ENCODE measurements at regions not wholly inside any gene's neighbourhood (a gene's known extent, or its start where the extent isn't known, plus 50 kb on each side); places are given as distances from the start of the nearest gene placed in this dataset.

DNA sequence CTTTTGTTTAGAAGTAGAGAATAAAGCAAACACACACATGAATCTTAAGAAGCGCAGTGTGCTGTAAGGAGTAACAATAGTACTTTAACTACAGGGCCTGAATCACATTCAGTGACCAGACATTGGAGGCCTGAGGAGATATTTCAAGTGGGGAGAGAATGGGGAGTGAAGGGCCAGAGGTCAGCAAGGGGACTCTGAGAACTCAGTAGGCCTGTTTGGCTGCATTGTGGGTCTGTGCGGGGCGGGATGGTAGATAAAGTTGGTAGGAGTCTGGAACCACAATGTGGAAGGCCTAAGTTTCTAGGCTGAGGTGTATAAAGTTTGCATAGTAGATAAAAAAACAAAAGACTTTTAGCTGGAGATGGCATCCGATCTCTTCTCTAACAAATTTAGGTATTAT lies 52.7 kb upstream of the WLS start:
- in situ Hi-C loops (cut with HindIII; ENCODE audit: extremely low pct_ligation_motif_present, low pct_unique_long_range_greater_than_20kb) = loop anchor here (10.0 kb wide), 1 partner anchor 60 kb away; no protein-coding TSS in a partner anchor
- ChIA-PET POLR2A (no interaction called here), CTCF (ENCODE audit: low intra/inter-chr PET ratio, low total read pairs) (no interaction called here)
- 31% methylated on average over 4 of the region's 4 CpGs for WGBS (ENCODE audit: low lambda C conversion rate)
- H3K4me2 ChIP-seq (ENCODE audit: low read depth, low read length) = no peak overlapping the region
- intact Hi-C loops (cut with micrococcal nuclease; ENCODE audit: unreplicated experiment) = no loop called here
- H4K20me1 ChIP-seq (ENCODE audit: insufficient read depth, low read length) = no peaks in the 10 kb centered on the region
- no peak overlapping the region for H3K9ac ChIP-seq (ENCODE audit: insufficient read depth, low read depth, low read length)
- H3K27ac ChIP-seq (ENCODE audit: extremely low read length, insufficient read depth, low read length) = no peak overlapping the region
- H3K9me3 ChIP-seq (ENCODE audit: low read length) = no peaks in the 10 kb centered on the region
- FAIRE-seq = no peak
- no peaks in the 10 kb centered on the region for H3K36me3 ChIP-seq (replicated peaks in 1 of 2; ENCODE audit: control insufficient read depth in 1 of 2, insufficient read depth in 2 of 2, low read length in 2 of 2)
- no peak overlapping the region for H3K4me3 ChIP-seq (replicated peaks in 1 of 3; ENCODE audit: insufficient read depth in 1 of 3, low read depth in 2 of 3, low read length in 3 of 3)
- no peak overlapping the region for H2AFZ ChIP-seq (ENCODE audit: low read length)
- no peaks in the 10 kb centered on the region for H3K79me2 ChIP-seq (ENCODE audit: insufficient read depth, low read length)
- ATAC-seq = no peak
- BruUV-seq (replicated peaks) = no TSS peak
- H3K27me3 ChIP-seq (ENCODE audit: control insufficient read depth in 1 of 2, insufficient read depth in 2 of 2, low read length in 2 of 2) = no peaks in the 10 kb centered on the region
- no peaks in the 10 kb centered on the region for H3K4me1 ChIP-seq (ENCODE audit: insufficient read depth, low read length)
- no peak for DNase-seq (ENCODE audit: low spot score)
- no peak for TF ChIP-seq MAFG (CRISPR knock-in tag; IDR thresholded peaks at IDR 0.05)
- no peak for TF ChIP-seq ZNF543 (CRISPR knock-in tag; IDR thresholded peaks at IDR 0.05)
- TF ChIP-seq MIER3 (CRISPR knock-in tag; IDR thresholded peaks at IDR 0.05; ENCODE audit: borderline replicate concordance) = no peak
- no peak for TF ChIP-seq DMAP1 (CRISPR knock-in tag; IDR thresholded peaks at IDR 0.05)
- TF ChIP-seq TSC22D2 (CRISPR knock-in tag; IDR thresholded peaks at IDR 0.05; ENCODE audit: borderline replicate concordance) = no peak
- TF ChIP-seq, protein P1, sequence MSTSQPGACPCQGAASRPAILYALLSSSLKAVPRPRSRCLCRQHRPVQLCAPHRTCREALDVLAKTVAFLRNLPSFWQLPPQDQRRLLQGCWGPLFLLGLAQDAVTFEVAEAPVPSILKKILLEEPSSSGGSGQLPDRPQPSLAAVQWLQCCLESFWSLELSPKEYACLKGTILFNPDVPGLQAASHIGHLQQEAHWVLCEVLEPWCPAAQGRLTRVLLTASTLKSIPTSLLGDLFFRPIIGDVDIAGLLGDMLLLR (CRISPR knock-in tag; IDR thresholded peaks at IDR 0.05) = no peak
- TF ChIP-seq ZNF607 (CRISPR knock-in tag; IDR thresholded peaks at IDR 0.05; ENCODE audit: borderline replicate concordance) = no peak
- TF ChIP-seq, protein P2, sequence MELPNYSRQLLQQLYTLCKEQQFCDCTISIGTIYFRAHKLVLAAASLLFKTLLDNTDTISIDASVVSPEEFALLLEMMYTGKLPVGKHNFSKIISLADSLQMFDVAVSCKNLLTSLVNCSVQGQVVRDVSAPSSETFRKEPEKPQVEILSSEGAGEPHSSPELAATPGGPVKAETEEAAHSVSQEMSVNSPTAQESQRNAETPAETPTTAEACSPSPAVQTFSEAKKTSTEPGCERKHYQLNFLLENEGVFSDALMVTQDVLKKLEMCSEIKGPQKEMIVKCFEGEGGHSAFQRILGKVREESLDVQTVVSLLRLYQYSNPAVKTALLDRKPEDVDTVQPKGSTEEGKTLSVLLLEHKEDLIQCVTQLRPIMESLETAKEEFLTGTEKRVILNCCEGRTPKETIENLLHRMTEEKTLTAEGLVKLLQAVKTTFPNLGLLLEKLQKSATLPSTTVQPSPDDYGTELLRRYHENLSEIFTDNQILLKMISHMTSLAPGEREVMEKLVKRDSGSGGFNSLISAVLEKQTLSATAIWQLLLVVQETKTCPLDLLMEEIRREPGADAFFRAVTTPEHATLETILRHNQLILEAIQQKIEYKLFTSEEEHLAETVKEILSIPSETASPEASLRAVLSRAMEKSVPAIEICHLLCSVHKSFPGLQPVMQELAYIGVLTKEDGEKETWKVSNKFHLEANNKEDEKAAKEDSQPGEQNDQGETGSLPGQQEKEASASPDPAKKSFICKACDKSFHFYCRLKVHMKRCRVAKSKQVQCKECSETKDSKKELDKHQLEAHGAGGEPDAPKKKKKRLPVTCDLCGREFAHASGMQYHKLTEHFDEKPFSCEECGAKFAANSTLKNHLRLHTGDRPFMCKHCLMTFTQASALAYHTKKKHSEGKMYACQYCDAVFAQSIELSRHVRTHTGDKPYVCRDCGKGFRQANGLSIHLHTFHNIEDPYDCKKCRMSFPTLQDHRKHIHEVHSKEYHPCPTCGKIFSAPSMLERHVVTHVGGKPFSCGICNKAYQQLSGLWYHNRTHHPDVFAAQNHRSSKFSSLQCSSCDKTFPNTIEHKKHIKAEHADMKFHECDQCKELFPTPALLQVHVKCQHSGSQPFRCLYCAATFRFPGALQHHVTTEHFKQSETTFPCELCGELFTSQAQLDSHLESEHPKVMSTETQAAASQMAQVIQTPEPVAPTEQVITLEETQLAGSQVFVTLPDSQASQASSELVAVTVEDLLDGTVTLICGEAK (IDR thresholded peaks at IDR 0.05) = no peak
- TF ChIP-seq, protein P2 (CRISPR knock-in tag; IDR thresholded peaks at IDR 0.05) = no peak
